Neural cell (in vitro differentiated cells): ENCODE measurements at regions not wholly inside any gene's neighbourhood (a gene's known extent, or its start where the extent isn't known, plus 50 kb on each side); places are given as distances from the start of the nearest gene placed in this dataset.

ENCODE experiments used
- H2AFZ ChIP-seq: fragments of 200-600, 300-800 bp; sonication (generic), shearing (Covaris generic); 2 replicates; pipeline ENCODE4 v1.6.0; 2014; ENCODE audit warnings: low read depth, mild to moderate bottlenecking, antibody characterized with exemption, low read length, moderate library complexity
- H3F3A ChIP-seq: fragments of 200-600 bp; shearing (Covaris generic); 2 replicates; pipeline ENCODE4 v1.6.1; 2016; ENCODE audit warnings: mild to moderate bottlenecking, moderate library complexity, mixed read lengths, antibody characterized with exemption, low read length; ENCODE audit not compliant: insufficient read depth, poor library complexity, severe bottlenecking
- H3K27ac ChIP-seq: fragments of 200-600, 300-800 bp; sonication (generic), shearing (Covaris generic); 2 replicates; pipeline ENCODE4 v1.5.1; 2014; ENCODE audit warnings: mild to moderate bottlenecking, low read length, moderate library complexity
- H3K27me3 ChIP-seq: fragments of 300-800, 200-600 bp; sonication (generic), shearing (Covaris generic); 2 replicates; pipeline ENCODE4 v1.6.0; 2014; ENCODE audit warnings: mild to moderate bottlenecking, low read depth, low read length, moderate library complexity; ENCODE audit not compliant: insufficient read depth
- H3K36me3 ChIP-seq: fragments of 300-800, 200-600 bp; sonication (generic), shearing (Covaris generic); 2 replicates; pipeline ENCODE4 v1.5.1; 2014; ENCODE audit warnings: mild to moderate bottlenecking, antibody characterized with exemption, low read length, moderate library complexity; ENCODE audit not compliant: insufficient read depth
- H3K4me2 ChIP-seq: fragments of 300-800, 200-600 bp; sonication (generic), shearing (Covaris generic); 2 replicates; pipeline ENCODE4 v1.6.0; 2014; ENCODE audit warnings: mild to moderate bottlenecking, low read length
- H3K4me3 ChIP-seq: fragments of 300-800, 200-600 bp; sonication (generic), shearing (Covaris generic); 2 replicates; pipeline ENCODE4 v1.5.1; 2014; ENCODE audit warnings: mild to moderate bottlenecking, low read length, moderate library complexity
- H3K79me2 ChIP-seq: fragments of 200-600 bp; shearing (Covaris generic); replicated peaks from 2 replicates; pipeline ENCODE4 v1.6.0; 2014; ENCODE audit warnings: mild to moderate bottlenecking, low read length, moderate library complexity; ENCODE audit not compliant: insufficient read depth
- H3K9ac ChIP-seq: fragments of 300-800, 200-600 bp; sonication (generic), shearing (Covaris generic); 2 replicates; pipeline ENCODE4 v1.6.1; 2016; ENCODE audit warnings: mild to moderate bottlenecking, low read length, mixed read lengths
- H3K9me2 ChIP-seq: fragments of 200-600 bp; shearing (Covaris generic); 2 replicates; pipeline ENCODE4 v1.6.1; 2016; ENCODE audit warnings: mild to moderate bottlenecking, low read length, mixed read lengths; ENCODE audit not compliant: insufficient read depth
- H3K9me3 ChIP-seq: fragments of 200-600, 300-800 bp; sonication (generic), shearing (Covaris generic); 2 replicates; pipeline ENCODE4 v1.6.1; 2016; ENCODE audit warnings: mild to moderate bottlenecking, mixed run types, low read length, moderate library complexity, mixed read lengths
- H4K20me1 ChIP-seq: fragments of 200-600 bp; shearing (Covaris generic); 2 replicates; pipeline ENCODE4 v1.6.1; 2016; ENCODE audit warnings: mild to moderate bottlenecking, mixed run types; ENCODE audit not compliant: insufficient read depth
- CTCF ChIP-seq: fragments of 450-650 bp; IDR thresholded peaks from 2 replicates; pipeline ENCODE4 v1.5.1; 2014; ENCODE audit warnings: antibody characterized with exemption, mild to moderate bottlenecking, moderate library complexity; ENCODE audit not compliant: poor library complexity, severe bottlenecking
- EP300 ChIP-seq: fragments of 450-650 bp; conservative IDR thresholded peaks from 2 replicates; pipeline ENCODE4 v1.6.1; 2014; ENCODE audit warnings: antibody characterized with exemption, mild to moderate bottlenecking, moderate library complexity; ENCODE audit not compliant: poor library complexity, severe bottlenecking
- MXI1 ChIP-seq: fragments of 450-650 bp; conservative IDR thresholded peaks from 2 replicates; pipeline ENCODE4 v1.6.1; 2014; ENCODE audit warnings: antibody characterized with exemption, mild to moderate bottlenecking; ENCODE audit not compliant: poor library complexity, severe bottlenecking
- POLR2AphosphoS5 ChIP-seq: IDR thresholded peaks from 2 replicates; pipeline ENCODE4 v1.6.1; 2012
- RAD21 ChIP-seq: fragments of 450-650 bp; conservative IDR thresholded peaks from 2 replicates; pipeline ENCODE4 v1.6.1; 2014; ENCODE audit warnings: antibody characterized with exemption, mild to moderate bottlenecking, moderate library complexity
- SMC3 ChIP-seq: fragments of 450-650 bp; conservative IDR thresholded peaks from 2 replicates; pipeline ENCODE4 v1.6.1; 2014; ENCODE audit warnings: antibody characterized with exemption, mild to moderate bottlenecking, moderate library complexity; ENCODE audit not compliant: poor library complexity
- TAF1 ChIP-seq: IDR thresholded peaks from 2 replicates; pipeline ENCODE4 v1.6.1; 2012; ENCODE audit warnings: low read depth

GRCh38 chr22:49269928-49270327 is 557.7 kb downstream of the BRD1 start:
- Histone ChIP-seq H3K4me3 (no peak overlapping the region), H3K27me3 (no peaks in the 10 kb centered on the region), H3K4me2 (no peak overlapping the region), H3F3A (no peaks in the 10 kb centered on the region), H3K9ac (no peak overlapping the region), H2AFZ (no peak overlapping the region), H3K9me3 (no peaks in the 10 kb centered on the region), H3K9me2 (no peaks in the 10 kb centered on the region), H3K27ac (no peak overlapping the region), H4K20me1 (no peaks in the 10 kb centered on the region), H3K79me2 (no peaks in the 10 kb centered on the region), H3K36me3 (no peaks in the 10 kb centered on the region)
- TF ChIP-seq MXI1 (no peak), CTCF (no peak)

GRCh38 chr22:49269371-49269770 is 558.3 kb downstream of the BRD1 start:
- H3K4me2 ChIP-seq: no peak overlapping the region
- H3K9me3 ChIP-seq: no peaks in the 10 kb centered on the region
- H3K36me3 ChIP-seq: no peaks in the 10 kb centered on the region
- H3F3A ChIP-seq: no peaks in the 10 kb centered on the region
- no peak overlapping the region for H3K4me3 ChIP-seq
- H3K27me3 ChIP-seq: no peaks in the 10 kb centered on the region
- no peaks in the 10 kb centered on the region for H4K20me1 ChIP-seq
- TF ChIP-seq RAD21 (no peak), CTCF (no peak), POLR2AphosphoS5 (no peak), EP300 (no peak), MXI1 (no peak), SMC3 (no peak), TAF1 (no peak)
- H3K27ac ChIP-seq: no peak overlapping the region
- no peaks in the 10 kb centered on the region for H3K79me2 ChIP-seq
- no peaks in the 10 kb centered on the region for H3K9me2 ChIP-seq
- H2AFZ ChIP-seq: no peak overlapping the region
- no peak overlapping the region for H3K9ac ChIP-seq

DNA sequence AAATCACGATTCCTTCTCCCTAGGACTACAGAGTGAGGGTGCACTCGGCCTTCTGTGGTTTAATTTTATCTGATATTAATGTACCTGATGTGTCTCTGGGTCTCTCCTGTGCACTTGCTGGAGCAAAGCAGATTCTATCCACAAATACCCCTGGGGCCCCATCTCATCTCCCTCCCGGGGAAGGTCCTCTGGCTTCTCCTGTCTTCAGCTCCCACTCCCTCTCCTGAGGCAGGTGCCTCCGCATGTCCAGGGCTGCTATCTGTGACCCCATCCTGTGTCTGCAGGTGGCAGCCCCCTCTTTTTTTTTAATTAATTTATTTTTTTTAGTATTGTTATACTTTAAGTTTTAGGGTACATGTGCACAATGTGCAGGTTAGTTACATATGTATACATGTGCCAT is 558.7 kb downstream of the BRD1 start:
- H3F3A ChIP-seq: no peaks in the 10 kb centered on the region
- H3K27ac ChIP-seq: no peak overlapping the region
- no peak overlapping the region for H2AFZ ChIP-seq
- no peak overlapping the region for H3K9ac ChIP-seq
- no peak for TF ChIP-seq MXI1
- no peak for TF ChIP-seq SMC3
- no peak for TF ChIP-seq POLR2AphosphoS5
- no peaks in the 10 kb centered on the region for H3K79me2 ChIP-seq
- H3K27me3 ChIP-seq: no peaks in the 10 kb centered on the region
- H3K9me2 ChIP-seq: no peaks in the 10 kb centered on the region
- H3K4me3 ChIP-seq: no peak overlapping the region
- no peaks in the 10 kb centered on the region for H3K9me3 ChIP-seq
- no peak overlapping the region for H3K4me2 ChIP-seq
- H4K20me1 ChIP-seq: no peaks in the 10 kb centered on the region
- no peaks in the 10 kb centered on the region for H3K36me3 ChIP-seq
